Heart left ventricle (tissue), 13 donors: ENCODE measurements at regions not wholly inside any gene's neighbourhood (a gene's known extent, or its start where the extent isn't known, plus 50 kb on each side); places are given as distances from the start of the nearest gene placed in this dataset.

ENCODE experiments used
- CTCF ChIP-seq, 12 donors: fragments of 200-600 bp; sonication (generic) in 4 of 12; IDR thresholded peaks; one replicate each; pipeline versions ENCODE4 v1.5.0 to v1.8.0; 2018 to 2022; ENCODE audit warnings: antibody characterized with exemption in 12 of 12, mild to moderate bottlenecking in 5 of 12
- POLR2A ChIP-seq, 2 donors: fragments of 450-650 bp; IDR thresholded peaks; one replicate each; pipeline ENCODE4 v1.6.1; 2017; ENCODE audit warnings: antibody characterized with exemption in 2 of 2, mild to moderate bottlenecking in 2 of 2, moderate library complexity in 2 of 2
- donor health status: ischemic (EF 13 %, LVEDD 7.1; RV severe dilation, severe dysfunction).
- donor health status: DM: no; HTN: yes; CAD: no.
- donor health status: DM: no; HTN: no; CAD: no.
- donor health status: ischemic (EF 25% LVEDD 6.9; RV normal size, moderate dysfunction).
- donor health status: ischemic (EF 25% LVEDD 5.7; RV mildly dilated, moderate dysfunction).
- donor health status: ischemic (EF 35%, LVEDD 5.7; RV mildly dilated, moderate dysfunction).
- donor health status: nonischemic (EF 11% LVEDD 7.7; RV severe dilation, severe dysfunction).
- donor health status: DM: yes; HTN: yes; CAD: no.
- donor health status: PGD.
- donor health status: ischemic (EF 29% LVEDD 5.4; RV normal size, mild dysfunction).
- donor health status: nonischemic (EF 23%, LVEDD 6.1; RV moderate dilation, normal function).

- TF ChIP-seq CTCF (IDR thresholded peaks at IDR 0.05) (no peak), POLR2A (IDR thresholded peaks at IDR 0.05) (no peak)
Observed at GRCh38 chr1:157306896-157307295, 168.7 kb upstream of the ETV3 start.
